SW 1271 (cell line): ENCODE measurements at regions not wholly inside any gene's neighbourhood (a gene's known extent, or its start where the extent isn't known, plus 50 kb on each side); places are given as distances from the start of the nearest gene placed in this dataset.
"Not testable (repeated sequence)": the region's sequence is repeated elsewhere in the genome, so short reads cannot be mapped to it uniquely, and the experiment has no call there.

ENCODE experiments used
- DNase-seq, 2 experiments: peaks; one replicate each; lab custom pipeline; 2025; lab: John Stamatoyannopoulos, UW

GRCh38 chr5:2856206-2856605, 104.7 kb upstream of the IRX2 start:
- no peak for DNase-seq

- no peak for DNase-seq
Observed at GRCh38 chr5:2852446-2852845, 101.0 kb upstream of the IRX2 start.

- DNase-seq, result no peak
Observed at GRCh38 chr5:2851895-2852294, 100.4 kb upstream of the IRX2 start.

- no peak for DNase-seq
Observed at GRCh38 chr5:2849429-2849828, 98.0 kb upstream of the IRX2 start.

- no peak for DNase-seq
Observed at GRCh38 chr5:2848619-2849018, 97.1 kb upstream of the IRX2 start.

- no peak for DNase-seq
Observed at GRCh38 chr5:2847608-2848007, 96.1 kb upstream of the IRX2 start.

GRCh38 chr5:2841208-2841607, 89.7 kb upstream of the IRX2 start:
- DNase-seq, result no peak

- no peak for DNase-seq
Observed at GRCh38 chr5:2840372-2840915, 89.0 kb upstream of the IRX2 start.

- DNase-seq, result no peak
Observed at GRCh38 chr5:2836133-2836532, 84.7 kb upstream of the IRX2 start.

- no peak for DNase-seq
Observed at GRCh38 chr5:2833556-2833955, 82.1 kb upstream of the IRX2 start.

- no peak for DNase-seq
Observed at GRCh38 chr5:2832394-2832793, 80.9 kb upstream of the IRX2 start.

- DNase-seq, result no peak
Observed at GRCh38 chr5:2829239-2829638, 77.8 kb upstream of the IRX2 start.

GRCh38 chr5:2818936-2819335, 67.5 kb upstream of the IRX2 start:
- no peak for DNase-seq

GRCh38 chr5:2817031-2817603, 65.6 kb upstream of the IRX2 start:
- DNase-seq, result no peak

- DNase-seq, result no peak
Observed at GRCh38 chr5:2813678-2814077, 62.2 kb upstream of the IRX2 start.

- no peak for DNase-seq
Observed at GRCh38 chr5:2810644-2811043, 59.2 kb upstream of the IRX2 start.

GRCh38 chr5:2807244-2807643, 55.8 kb upstream of the IRX2 start:
- not testable (repeated sequence) for DNase-seq

GRCh38 chr5:2806176-2806575, 54.7 kb upstream of the IRX2 start:
- no peak for DNase-seq

- no peak for DNase-seq
Observed at GRCh38 chr5:2805080-2805479, 53.6 kb upstream of the IRX2 start.

- DNase-seq, result no peak
Observed at GRCh38 chr5:2803751-2804150, 52.3 kb upstream of the IRX2 start.

- no peak for DNase-seq
Observed at GRCh38 chr5:2802693-2803365, 51.4 kb upstream of the IRX2 start.

- no peak for DNase-seq
Observed at GRCh38 chr5:2801577-2802525, 50.4 kb upstream of the IRX2 start.
